Peyer's patch (tissue), 4 donors: ENCODE measurements at regions not wholly inside any gene's neighbourhood (a gene's known extent, or its start where the extent isn't known, plus 50 kb on each side); places are given as distances from the start of the nearest gene placed in this dataset.

Experiments
- DNase-seq, 3 donors: peaks; one replicate each; pipeline ENCODE4 v3.0.0-alpha.2; 2017 to 2019
- H3K27ac ChIP-seq, 4 donors: fragments of 200-600 bp; sonication (generic); one replicate each; pipeline ENCODE4 v1.5.1; 2016 to 2019
- H3K27me3 ChIP-seq, 2 donors: fragments of 200-600 bp; sonication (generic); one replicate each; pipeline ENCODE4 v1.5.1; 2019
- H3K36me3 ChIP-seq, 3 donors: fragments of 200-600 bp; sonication (generic); one replicate each; pipeline ENCODE4 v1.5.1; 2016 to 2019
- H3K4me1 ChIP-seq, 4 donors: fragments of 200-600 bp; sonication (generic); one replicate each; pipeline ENCODE4 v1.5.1; 2016 to 2019
- H3K4me3 ChIP-seq, 4 donors: fragments of 200-600 bp; sonication (generic); 1 replicate in 3 of 4; 2 replicates in 1 of 4; pipeline ENCODE4 v1.5.1; 2016 to 2019; ENCODE audit warnings: mild to moderate bottlenecking in 1 of 4
- H3K9me3 ChIP-seq, 4 donors: fragments of 200-600 bp; sonication (generic); one replicate each; pipeline ENCODE4 v1.5.1; 2016 to 2019; ENCODE audit warnings: mild to moderate bottlenecking in 1 of 4
- POLR2A ChIP-seq, 2 donors: fragments of 450-650 bp; IDR thresholded peaks; one replicate each; pipeline ENCODE4 v1.5.1; 2017; ENCODE audit warnings: antibody characterized with exemption in 2 of 2, mild to moderate bottlenecking in 2 of 2, moderate library complexity in 2 of 2
- TF ChIP-seq, protein P1 (sequence below), 6 experiments: fragments of 450-650 bp in 4 of 6; fragments of 200-600 bp in 2 of 6; sonication (generic) in 1 of 6; IDR thresholded peaks; one replicate each; pipeline ENCODE4 v1.5.1; 2017 to 2019; ENCODE audit warnings: antibody characterized with exemption in 6 of 6, mild to moderate bottlenecking in 3 of 6, moderate library complexity in 1 of 6

DNA sequence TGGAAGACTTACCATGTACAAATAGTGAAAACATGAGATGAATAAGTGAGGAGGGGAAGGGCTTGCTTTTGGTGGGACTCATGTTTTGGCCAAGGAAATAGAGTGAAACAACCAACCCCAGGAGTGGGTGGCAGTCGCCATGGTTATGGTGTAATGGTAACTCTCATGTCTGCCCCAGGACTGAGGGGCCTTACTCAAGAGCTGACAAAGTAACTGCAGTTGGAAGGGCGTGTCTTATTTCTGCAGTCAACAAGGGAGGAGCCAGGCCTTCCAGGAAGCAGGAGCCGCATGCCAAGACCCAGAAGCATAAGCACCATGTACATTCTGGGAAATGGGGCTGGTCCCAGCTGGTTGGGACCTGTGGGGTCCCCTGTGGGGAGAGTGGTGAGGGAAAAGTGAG lies 108.5 kb downstream of the UNC5CL start:
- Histone ChIP-seq H3K4me1 (no peaks in the 10 kb centered on the region), H3K27me3 (no peaks in the 10 kb centered on the region), H3K4me3 (no peak overlapping the region), H3K36me3 (no peaks in the 10 kb centered on the region), H3K27ac (no peak overlapping the region), H3K9me3 (no peaks in the 10 kb centered on the region)
- no peak for TF ChIP-seq POLR2A (IDR thresholded peaks at IDR 0.05)
- TF ChIP-seq, protein P1, sequence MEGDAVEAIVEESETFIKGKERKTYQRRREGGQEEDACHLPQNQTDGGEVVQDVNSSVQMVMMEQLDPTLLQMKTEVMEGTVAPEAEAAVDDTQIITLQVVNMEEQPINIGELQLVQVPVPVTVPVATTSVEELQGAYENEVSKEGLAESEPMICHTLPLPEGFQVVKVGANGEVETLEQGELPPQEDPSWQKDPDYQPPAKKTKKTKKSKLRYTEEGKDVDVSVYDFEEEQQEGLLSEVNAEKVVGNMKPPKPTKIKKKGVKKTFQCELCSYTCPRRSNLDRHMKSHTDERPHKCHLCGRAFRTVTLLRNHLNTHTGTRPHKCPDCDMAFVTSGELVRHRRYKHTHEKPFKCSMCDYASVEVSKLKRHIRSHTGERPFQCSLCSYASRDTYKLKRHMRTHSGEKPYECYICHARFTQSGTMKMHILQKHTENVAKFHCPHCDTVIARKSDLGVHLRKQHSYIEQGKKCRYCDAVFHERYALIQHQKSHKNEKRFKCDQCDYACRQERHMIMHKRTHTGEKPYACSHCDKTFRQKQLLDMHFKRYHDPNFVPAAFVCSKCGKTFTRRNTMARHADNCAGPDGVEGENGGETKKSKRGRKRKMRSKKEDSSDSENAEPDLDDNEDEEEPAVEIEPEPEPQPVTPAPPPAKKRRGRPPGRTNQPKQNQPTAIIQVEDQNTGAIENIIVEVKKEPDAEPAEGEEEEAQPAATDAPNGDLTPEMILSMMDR (IDR thresholded peaks at IDR 0.05): no peak
- no peak for DNase-seq

DNA sequence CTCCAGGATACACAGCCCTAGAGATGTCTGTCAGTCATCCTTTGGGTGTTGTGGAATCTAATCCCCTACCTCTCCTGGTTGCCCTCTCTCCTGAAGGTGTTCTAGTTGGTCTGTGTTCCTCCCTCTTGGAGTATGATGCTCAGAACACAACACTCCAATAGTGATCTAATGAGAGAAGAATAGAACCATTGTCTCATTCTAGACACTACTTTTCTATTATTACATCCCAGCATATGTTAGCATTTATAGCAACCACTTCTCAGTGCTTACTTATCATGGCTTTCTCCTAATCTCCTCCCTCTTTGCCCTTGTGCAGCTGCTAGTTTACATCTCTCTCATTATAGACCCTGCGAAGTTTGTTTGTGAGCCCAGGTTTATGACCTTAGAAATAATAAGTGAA lies 109.0 kb downstream of the UNC5CL start:
- no peak for DNase-seq
- Histone ChIP-seq H3K4me3 (no peak overlapping the region), H3K4me1 (no peaks in the 10 kb centered on the region), H3K27ac (no peak overlapping the region), H3K27me3 (no peaks in the 10 kb centered on the region), H3K9me3 (no peaks in the 10 kb centered on the region), H3K36me3 (no peaks in the 10 kb centered on the region)
- TF ChIP-seq, protein P1 (IDR thresholded peaks at IDR 0.05): no peak
- no peak for TF ChIP-seq POLR2A (IDR thresholded peaks at IDR 0.05)

DNA sequence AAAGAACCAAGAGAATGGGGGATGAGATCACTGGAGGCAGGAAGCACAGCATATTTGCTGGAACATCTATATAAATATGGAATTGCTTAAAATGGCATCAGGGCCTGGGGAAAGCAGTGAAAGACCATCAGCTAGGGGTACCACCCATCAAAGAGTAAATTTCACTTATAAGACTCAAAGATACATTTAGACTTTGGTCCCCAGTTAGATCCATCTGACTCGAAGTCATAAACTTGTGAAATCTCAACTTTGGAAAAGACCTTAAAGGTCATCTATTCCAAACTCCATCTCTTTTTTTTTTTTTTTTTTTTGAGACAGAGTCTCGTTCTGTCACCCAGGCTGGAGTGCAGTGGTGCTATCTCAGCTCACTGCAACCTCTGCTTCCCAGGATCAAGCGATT lies 109.8 kb downstream of the UNC5CL start:
- Histone ChIP-seq H3K4me3 (no peak overlapping the region), H3K27me3 (no peaks in the 10 kb centered on the region), H3K27ac (no peak overlapping the region), H3K4me1 (no peaks in the 10 kb centered on the region), H3K36me3 (no peaks in the 10 kb centered on the region), H3K9me3 (no peaks in the 10 kb centered on the region)
- DNase-seq: no peak
- TF ChIP-seq, protein P1 (IDR thresholded peaks at IDR 0.05): no peak
- TF ChIP-seq POLR2A (IDR thresholded peaks at IDR 0.05): no peak

DNA sequence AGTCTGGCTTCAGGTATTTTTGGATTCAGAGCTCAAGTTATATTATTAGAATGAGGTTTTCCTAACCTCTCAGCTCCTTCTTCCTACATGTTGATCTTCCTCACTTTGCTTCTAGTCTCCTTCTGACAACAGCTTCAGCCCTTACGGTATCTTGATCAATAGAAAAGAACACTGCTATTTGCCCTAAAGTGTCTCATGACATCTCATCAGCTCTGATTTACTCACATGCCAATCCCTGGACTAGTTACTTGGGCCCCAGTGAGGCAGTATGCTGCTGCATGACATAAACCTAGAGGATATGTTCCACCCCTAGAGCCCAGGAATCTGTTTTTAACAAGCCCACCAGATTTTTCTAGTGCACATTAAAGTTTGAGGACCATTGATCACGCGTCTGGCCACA lies 110.3 kb downstream of the UNC5CL start:
- no peaks in the 10 kb centered on the region for H3K36me3 ChIP-seq
- no peaks in the 10 kb centered on the region for H3K9me3 ChIP-seq
- H3K27me3 ChIP-seq: no peaks in the 10 kb centered on the region
- no peak for DNase-seq
- TF ChIP-seq POLR2A (IDR thresholded peaks at IDR 0.05): no peak
- TF ChIP-seq, protein P1 (IDR thresholded peaks at IDR 0.05): no peak
- H3K27ac ChIP-seq: no peak overlapping the region
- no peak overlapping the region for H3K4me3 ChIP-seq
- H3K4me1 ChIP-seq: no peaks in the 10 kb centered on the region

DNA sequence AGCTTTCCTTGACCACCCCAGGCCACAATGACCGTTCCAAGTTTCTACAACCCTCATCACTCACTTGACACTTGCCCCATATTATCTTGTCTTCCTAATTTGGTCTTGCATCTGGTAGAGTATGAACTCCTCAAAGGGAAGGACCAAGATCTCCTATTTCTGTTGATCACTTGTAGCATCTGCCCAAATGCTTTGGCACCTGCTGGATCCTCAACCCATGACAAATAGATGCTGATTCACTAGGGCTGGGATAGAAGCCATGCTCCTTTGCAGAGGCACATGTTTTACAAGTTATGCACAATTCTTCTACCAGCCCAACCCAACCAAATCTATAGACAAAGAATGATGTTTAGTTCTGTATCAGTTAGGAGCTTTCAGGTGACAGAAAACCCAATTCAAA lies 110.7 kb downstream of the UNC5CL start:
- Histone ChIP-seq H3K27ac (no peak overlapping the region), H3K27me3 (no peaks in the 10 kb centered on the region)
- no peak for TF ChIP-seq POLR2A (IDR thresholded peaks at IDR 0.05)
- TF ChIP-seq, protein P1 (IDR thresholded peaks at IDR 0.05): no peak

DNA sequence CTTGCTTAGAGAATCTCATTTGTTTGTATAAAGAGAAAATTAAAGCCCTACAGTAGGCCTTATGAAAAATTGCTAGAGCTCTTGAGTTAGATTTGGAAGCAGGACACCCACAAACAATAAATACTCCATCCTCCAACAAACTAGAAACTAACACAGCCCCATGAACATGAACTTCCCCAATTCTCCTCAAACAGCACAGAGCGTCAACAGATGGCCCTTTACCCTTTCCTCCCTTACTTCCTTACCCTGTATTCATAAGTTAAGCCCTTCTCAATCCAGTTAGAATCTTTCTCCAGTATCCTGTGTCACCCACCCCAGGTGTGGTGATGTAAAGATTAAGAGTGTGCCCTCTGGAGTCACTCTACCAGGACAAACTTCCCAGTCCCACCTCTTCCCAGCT lies 113.7 kb downstream of the UNC5CL start:
- no peaks in the 10 kb centered on the region for H3K27me3 ChIP-seq
- H3K36me3 ChIP-seq: no peaks in the 10 kb centered on the region
- no peak for DNase-seq
- TF ChIP-seq POLR2A (IDR thresholded peaks at IDR 0.05): no peak
- TF ChIP-seq, protein P1 (IDR thresholded peaks at IDR 0.05): no peak
- H3K9me3 ChIP-seq: no peaks in the 10 kb centered on the region
- no peak overlapping the region for H3K27ac ChIP-seq
- H3K4me3 ChIP-seq: no peak overlapping the region
- no peaks in the 10 kb centered on the region for H3K4me1 ChIP-seq

More for the DNA sequence above, 110.7 kb downstream of the UNC5CL start:
- Histone ChIP-seq H3K9me3 (no peaks in the 10 kb centered on the region), H3K4me3 (no peak overlapping the region), H3K4me1 (no peaks in the 10 kb centered on the region), H3K36me3 (no peaks in the 10 kb centered on the region)
- DNase-seq: no peak
